ENCODE measurements at regions not wholly inside any gene's neighbourhood (a gene's known extent, or its start where the extent isn't known, plus 50 kb on each side); places are given as distances from the start of the nearest gene placed in this dataset.

DNA sequence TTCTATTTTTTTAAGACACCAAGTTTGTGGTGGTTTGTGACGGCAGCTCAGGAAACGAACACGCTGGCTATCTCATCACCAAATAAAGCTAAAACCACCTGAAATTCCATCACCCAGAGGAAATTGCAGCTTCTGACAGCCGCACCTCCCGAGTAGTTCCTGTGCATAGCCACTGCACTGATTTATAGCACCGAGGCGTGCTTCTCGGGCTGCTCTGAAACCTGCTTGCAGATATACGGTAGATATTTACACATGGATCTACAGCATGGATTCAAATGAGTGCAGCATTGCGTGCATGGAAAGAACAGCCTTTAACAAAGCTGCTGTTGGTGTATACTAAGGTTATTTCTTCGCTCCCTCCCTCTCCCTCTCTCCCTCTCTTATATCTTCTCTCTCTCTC is 153.8 kb downstream of the PHF2 start:
- no peak for DNase-seq (ENCODE audit: low read depth, low spot score)

Measured in activated naive CD8-positive, alpha-beta T cell treated with anti-CD3 and anti-CD28 coated beads, Interleukin-2, amount 50 U/mL, for 16 hours (primary cell).